ENCODE measurements at regions not wholly inside any gene's neighbourhood (a gene's known extent, or its start where the extent isn't known, plus 50 kb on each side); places are given as distances from the start of the nearest gene placed in this dataset.
"Not testable (repeated sequence)": the region's sequence is repeated elsewhere in the genome, so short reads cannot be mapped to it uniquely, and the experiment has no call there.

GRCh38 chr12:84054811-84055210 lies 857.8 kb downstream of the SLC6A15 start:
- DNase-seq (ENCODE audit: low read depth), result no peak

GRCh38 chr12:84047881-84048280 lies 864.7 kb downstream of the SLC6A15 start:
- DNase-seq (ENCODE audit: low read depth), result no peak

- DNase-seq (ENCODE audit: low read depth), result no peak
Observed at GRCh38 chr12:84046859-84047258, 865.7 kb downstream of the SLC6A15 start.

GRCh38 chr12:84043355-84043754 lies 869.2 kb downstream of the SLC6A15 start:
- DNase-seq (ENCODE audit: low read depth), result no peak

GRCh38 chr12:84038242-84038641 lies 874.4 kb downstream of the SLC6A15 start:
- DNase-seq (ENCODE audit: low read depth), result no peak

GRCh38 chr12:84036912-84037311 lies 875.7 kb downstream of the SLC6A15 start:
- DNase-seq (ENCODE audit: low read depth), result no peak

GRCh38 chr12:84035766-84036165 lies 876.8 kb downstream of the SLC6A15 start:
- DNase-seq (ENCODE audit: low read depth), result no peak

- no peak for DNase-seq (ENCODE audit: low read depth)
Observed at GRCh38 chr12:84034871-84035270, 877.7 kb downstream of the SLC6A15 start.

GRCh38 chr12:84033162-84033561 lies 879.4 kb downstream of the SLC6A15 start:
- DNase-seq (ENCODE audit: low read depth), result no peak

GRCh38 chr12:84018556-84019179 lies 893.9 kb downstream of the SLC6A15 start:
- not testable (repeated sequence) for DNase-seq (ENCODE audit: low read depth)

- no peak for DNase-seq (ENCODE audit: low read depth)
Observed at GRCh38 chr12:84016956-84017355, 895.6 kb downstream of the SLC6A15 start.

GRCh38 chr12:83997423-83997822 lies 915.2 kb downstream of the SLC6A15 start:
- DNase-seq (ENCODE audit: low read depth), result no peak

- DNase-seq (ENCODE audit: low read depth), result no peak
Observed at GRCh38 chr12:83996671-83997070, 915.9 kb downstream of the SLC6A15 start.

GRCh38 chr12:83985084-83985483 lies 927.5 kb downstream of the SLC6A15 start:
- no peak for DNase-seq (ENCODE audit: low read depth)

GRCh38 chr12:83980398-83980797 lies 932.2 kb downstream of the SLC6A15 start:
- no peak for DNase-seq (ENCODE audit: low read depth)

- no peak for DNase-seq (ENCODE audit: low read depth)
Observed at GRCh38 chr12:83979785-83980184, 932.8 kb downstream of the SLC6A15 start.

- no peak for DNase-seq (ENCODE audit: low read depth)
Observed at GRCh38 chr12:83971781-83972180, 940.8 kb downstream of the SLC6A15 start.

- DNase-seq (ENCODE audit: low read depth), result no peak
Observed at GRCh38 chr12:83960767-83961166, 951.8 kb downstream of the SLC6A15 start.

GRCh38 chr12:83958997-83959396 lies 953.6 kb downstream of the SLC6A15 start:
- DNase-seq (ENCODE audit: low read depth), result no peak

- no peak for DNase-seq (ENCODE audit: low read depth)
Observed at GRCh38 chr12:83954956-83955601, 957.5 kb downstream of the SLC6A15 start.

GRCh38 chr12:83954071-83954789 lies 958.4 kb downstream of the SLC6A15 start:
- DNase-seq (ENCODE audit: low read depth), result no peak

- no peak for DNase-seq (ENCODE audit: low read depth)
Observed at GRCh38 chr12:83945871-83946270, 966.7 kb downstream of the SLC6A15 start.

GRCh38 chr12:83939718-83940117 lies 972.9 kb downstream of the SLC6A15 start:
- no peak for DNase-seq (ENCODE audit: low read depth)
